Left lung (tissue), 4 donors: ENCODE measurements at regions not wholly inside any gene's neighbourhood (a gene's known extent, or its start where the extent isn't known, plus 50 kb on each side); places are given as distances from the start of the nearest gene placed in this dataset.

ENCODE experiments used
- ATAC-seq: fragments of 200-7000 bp; cut with Tn5 transposase; one replicate; pipeline ENCODE4 v1.9.1; 2020; ENCODE audit warnings: moderate library complexity
- DNase-seq, 4 donors: peaks; one replicate each; pipeline ENCODE4 v3.0.0-alpha.2; 2013 to 2020
- H3K27ac ChIP-seq, 2 donors: fragments of 200-600 bp; sonication (generic) in 1 of 2; one replicate each; pipeline versions ENCODE4 v1.5.0 to v1.8.0; 2020 to 2021
- H3K27me3 ChIP-seq, 2 donors: fragments of 200-600 bp; sonication (generic) in 1 of 2; one replicate each; pipeline versions ENCODE4 v1.5.0 to v1.8.0; 2020 to 2021
- H3K36me3 ChIP-seq, 2 donors: fragments of 200-600 bp; sonication (generic) in 1 of 2; one replicate each; pipeline versions ENCODE4 v1.5.0 to v1.8.0; 2020 to 2021
- H3K4me1 ChIP-seq, 2 donors: fragments of 200-600 bp; one replicate each; pipeline ENCODE4 v1.8.0; 2021
- H3K4me3 ChIP-seq, 2 donors: fragments of 200-600 bp; sonication (generic) in 1 of 2; one replicate each; pipeline versions ENCODE4 v1.5.0 to v1.8.0; 2020 to 2021; ENCODE audit warnings: mild to moderate bottlenecking in 1 of 2
- H3K9me3 ChIP-seq, 2 donors: fragments of 200-600 bp; sonication (generic) in 1 of 2; one replicate each; pipeline versions ENCODE4 v1.5.0 to v1.8.0; 2020 to 2021
- CTCF ChIP-seq, 2 donors: fragments of 200-600 bp; sonication (generic) in 1 of 2; IDR thresholded peaks; one replicate each; pipeline versions ENCODE4 v1.5.0 to v1.8.0; 2021; ENCODE audit warnings: antibody characterized with exemption in 2 of 2
- intact Hi-C, 2 donors: fragments of 100-400 bp; cut with DNase I; formaldehyde crosslinking; loops; one replicate each; pipeline versions ENCODE4 v1.11.2 to v1.14.2; 2022
- donor health status: DM: no; HTN: yes; CAD: no.
- donor health status: DM: no; HTN: no; CAD: no.

- DNase-seq: no peak
- H3K9me3 ChIP-seq: no peaks in the 10 kb centered on the region
- H3K36me3 ChIP-seq: no peaks in the 10 kb centered on the region
- TF ChIP-seq CTCF (IDR thresholded peaks at IDR 0.05): no peak
- H3K4me3 ChIP-seq: no peak overlapping the region
- ATAC-seq: no peak
- intact Hi-C loops: no loop called here
- no peak overlapping the region for H3K27ac ChIP-seq
- peaks cover 0 to 5% of the 10 kb centered on the region in 2 donors for H3K27me3 ChIP-seq
- no peaks in the 10 kb centered on the region for H3K4me1 ChIP-seq
These were observed 56.4 kb upstream of the USP44 start for GRCh38 chr12:95607642-95608041.

DNA sequence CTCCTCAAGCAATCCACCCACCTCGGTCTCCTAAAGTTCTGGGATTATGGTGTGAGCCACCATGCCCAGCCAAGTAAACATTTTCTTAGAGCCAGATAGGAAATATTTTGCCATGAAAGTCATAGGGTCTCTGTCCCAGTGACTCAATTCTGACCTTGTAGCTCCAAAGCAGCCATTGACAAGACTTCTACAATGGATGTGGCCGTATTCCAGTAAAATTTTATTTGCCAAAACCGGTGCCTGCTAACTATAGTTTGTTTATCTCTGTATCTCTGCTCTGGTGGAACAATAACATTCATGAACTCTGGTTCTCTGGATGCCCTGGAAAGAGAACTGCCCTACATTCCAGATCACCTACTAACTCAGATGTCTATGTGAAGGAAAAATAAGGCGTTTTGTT, 54.6 kb upstream of the USP44 start:
- no peak for DNase-seq
- Histone ChIP-seq H3K27me3 (peaks cover 0 to 5% of the 10 kb centered on the region in 2 donors), H3K9me3 (no peaks in the 10 kb centered on the region), H3K4me1 (no peaks in the 10 kb centered on the region), H3K4me3 (no peak overlapping the region), H3K36me3 (no peaks in the 10 kb centered on the region), H3K27ac (no peak overlapping the region)
- intact Hi-C loops: no loop called here
- no peak for ATAC-seq
- no peak for TF ChIP-seq CTCF (IDR thresholded peaks at IDR 0.05)

DNA sequence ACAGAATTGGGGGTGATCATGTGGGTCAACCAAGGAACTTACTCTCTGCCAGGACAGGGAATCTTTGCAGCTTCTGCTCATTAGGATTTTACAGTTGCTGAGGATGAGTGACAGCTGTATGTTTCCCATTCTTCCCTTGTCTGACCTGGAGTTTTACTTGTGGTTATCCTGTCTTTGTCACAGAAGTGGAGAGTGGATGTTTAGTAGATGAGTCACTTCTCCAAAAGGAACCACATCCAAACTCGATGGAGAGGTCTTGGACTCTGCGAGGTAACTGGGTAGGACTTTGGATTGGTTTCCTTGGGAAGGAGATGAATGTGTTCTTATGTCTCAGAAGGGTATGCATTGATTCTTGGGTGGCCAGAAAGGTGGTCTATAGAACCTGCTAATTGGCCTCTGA, 53.8 kb upstream of the USP44 start:
- no peaks in the 10 kb centered on the region for H3K9me3 ChIP-seq
- intact Hi-C loops: no loop called here
- peak; percentile 35 for ATAC-seq

DNA sequence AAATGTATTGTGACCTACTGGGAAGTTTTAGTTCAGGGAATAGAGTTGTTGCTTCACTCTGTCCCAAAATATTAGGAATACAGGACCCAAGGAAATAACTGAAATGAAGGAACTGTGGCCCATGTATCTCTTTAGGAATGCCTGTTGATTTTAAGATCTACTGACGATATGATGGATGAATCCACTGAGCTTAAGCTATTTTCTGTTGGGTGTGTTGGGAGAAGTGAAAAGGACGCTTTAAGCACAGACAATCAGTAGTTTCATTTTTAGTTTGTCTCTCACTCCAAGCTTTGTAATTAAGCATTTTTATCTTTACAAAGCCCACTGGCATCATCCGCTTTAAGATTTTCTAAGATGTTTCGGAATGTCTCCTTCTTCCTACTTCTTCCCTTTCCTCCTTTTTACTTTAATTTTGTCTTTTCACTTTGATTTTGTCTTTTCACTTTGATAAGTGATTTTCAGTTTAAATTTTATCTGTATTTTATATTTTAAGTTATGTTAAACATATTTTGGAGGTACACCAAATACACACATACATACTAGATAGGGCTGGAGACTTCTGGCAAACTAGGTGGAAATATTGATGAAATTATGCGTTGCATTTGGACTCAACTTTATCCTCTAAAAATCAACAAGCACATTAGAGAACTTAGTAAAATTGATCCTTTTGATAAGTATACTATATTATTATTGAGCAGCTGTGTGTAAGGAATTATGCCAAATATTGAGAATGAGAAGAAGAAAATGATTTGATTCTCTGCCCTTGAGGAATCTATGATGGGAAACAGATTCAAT, 52.3 kb upstream of the USP44 start:
- Histone ChIP-seq H3K4me1 (no peaks in the 10 kb centered on the region), H3K4me3 (no peak overlapping the region), H3K27ac (no peak overlapping the region), H3K36me3 (no peaks in the 10 kb centered on the region), H3K9me3 (no peaks in the 10 kb centered on the region), H3K27me3 (peaks cover 0 to 5% of the 10 kb centered on the region in 2 donors)
- DNase-seq (no peak), ATAC-seq (no peak)
- TF ChIP-seq CTCF (IDR thresholded peaks at IDR 0.05): no peak
- intact Hi-C loops: no loop called here

More for the DNA sequence above, 53.8 kb upstream of the USP44 start:
- DNase-seq: no peak
- no peak for TF ChIP-seq CTCF (IDR thresholded peaks at IDR 0.05)
- no peaks in the 10 kb centered on the region for H3K4me1 ChIP-seq
- H3K27ac ChIP-seq: no peak overlapping the region
- H3K36me3 ChIP-seq: no peaks in the 10 kb centered on the region
- H3K4me3 ChIP-seq: no peak overlapping the region
- peaks cover 0 to 5% of the 10 kb centered on the region in 2 donors for H3K27me3 ChIP-seq

DNA sequence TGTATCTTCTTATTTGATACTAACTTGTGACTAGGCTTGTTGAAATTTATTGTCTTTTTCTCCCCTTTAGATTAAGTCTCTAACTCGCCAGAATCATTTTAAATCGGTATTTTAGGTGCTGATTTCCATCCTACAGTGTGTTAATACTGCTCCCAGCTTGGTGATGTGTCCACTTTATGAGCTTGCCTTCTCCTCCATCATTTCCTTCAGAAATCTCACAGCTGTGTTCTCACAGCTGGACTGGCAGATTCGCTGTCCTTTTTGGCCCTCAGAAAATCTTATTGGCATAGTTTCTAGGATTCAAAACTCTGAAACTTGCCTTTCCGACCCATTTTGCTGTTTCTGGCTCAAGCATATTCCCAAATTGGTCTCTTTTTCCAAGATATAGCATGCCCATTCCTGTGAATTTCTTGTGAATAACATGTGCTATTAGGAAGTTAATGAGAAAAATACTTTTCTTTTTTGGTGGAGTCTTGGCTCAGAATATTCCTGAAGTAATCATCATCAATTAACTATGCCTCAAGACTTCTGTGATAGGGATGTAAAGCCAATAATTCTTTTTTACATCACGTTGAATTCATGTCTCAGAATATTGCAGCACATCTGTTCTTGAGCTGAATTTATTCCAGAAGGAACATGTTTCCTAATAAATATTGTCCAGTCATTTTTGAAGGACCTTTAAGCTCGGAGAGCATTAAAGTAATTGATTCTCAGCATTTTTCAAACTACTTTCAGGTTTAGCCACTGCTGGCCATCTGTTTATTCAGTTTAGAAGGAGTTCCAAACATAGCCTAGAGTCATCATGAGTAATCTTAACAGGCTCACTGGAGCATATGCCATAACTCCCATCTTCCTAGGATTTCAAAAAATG, 50.0 kb upstream of the USP44 start:
- no peaks in the 10 kb centered on the region for H3K4me1 ChIP-seq
- ATAC-seq (no peak), DNase-seq (no peak)
- intact Hi-C loops: no loop called here
- no peak overlapping the region for H3K27ac ChIP-seq
- H3K36me3 ChIP-seq: no peaks in the 10 kb centered on the region
- H3K27me3 ChIP-seq: no peaks in the 10 kb centered on the region
- no peak overlapping the region for H3K4me3 ChIP-seq
- H3K9me3 ChIP-seq: no peaks in the 10 kb centered on the region
- TF ChIP-seq CTCF (IDR thresholded peaks at IDR 0.05): no peak
